ENCODE measurements at regions not wholly inside any gene's neighbourhood (a gene's known extent, or its start where the extent isn't known, plus 50 kb on each side); places are given as distances from the start of the nearest gene placed in this dataset.

DNA sequence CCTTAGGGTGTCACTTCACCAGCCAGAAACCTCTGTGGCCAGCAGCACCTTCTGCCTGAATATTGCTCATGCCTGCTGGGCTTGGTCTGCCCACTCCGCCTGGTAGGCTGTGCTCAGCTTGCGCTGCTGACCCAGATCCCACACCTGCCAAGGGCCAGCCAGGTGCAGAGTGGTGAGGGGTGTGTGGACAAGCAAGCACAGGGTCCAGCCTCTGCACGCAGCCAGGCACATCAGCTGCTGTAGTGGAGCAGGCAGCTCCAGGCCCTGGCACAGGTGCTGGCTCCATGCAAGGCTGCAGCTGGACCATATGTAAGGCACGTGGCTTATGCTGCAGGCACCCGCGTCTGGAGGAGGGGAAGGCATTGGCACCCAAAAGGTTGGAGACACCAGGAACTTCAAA, 567.4 kb downstream of the INHBA start:
- FAIRE-seq (no peak), ATAC-seq (no peak), DNase-seq (ENCODE audit: low read depth in 1 of 2, low spot score in 1 of 2) (no peak)
- CTCF ChIA-PET, result interaction anchor here (1.4 to 1.6 kb wide), 2 partner anchors 10 to 561 kb away, joined by 3 read pairs; no protein-coding TSS in a partner anchor
- POLR2A ChIA-PET, result no interaction called here
- TF ChIP-seq NR3C1 (IDR thresholded peaks at IDR 0.05) (no peak), HOXB5 (CRISPR knock-in tag; IDR thresholded peaks at IDR 0.05) (no peak), POLR2AphosphoS2 (conservative IDR thresholded peaks at IDR 0.05; ENCODE audit: low read length) (no peak), EP300 (IDR thresholded peaks at IDR 0.05) (no peak), CEBPB (IDR thresholded peaks at IDR 0.05) (no peak), TFCP2L1 (CRISPR knock-in tag; IDR thresholded peaks at IDR 0.05) (no peak), KDM1A (IDR thresholded peaks at IDR 0.05; ENCODE audit: low read depth) (no peak), ESRRA (IDR thresholded peaks at IDR 0.05; ENCODE audit: borderline replicate concordance, low read length) (no peak), ATOH8 (CRISPR knock-in tag; IDR thresholded peaks at IDR 0.05; ENCODE audit: low read depth) (no peak), PHF8 (IDR thresholded peaks at IDR 0.05; ENCODE audit: borderline replicate concordance, low read depth) (no peak), CHD2 (IDR thresholded peaks at IDR 0.05; ENCODE audit: low read length, partially characterized antibody) (no peak)
- TF ChIP-seq, protein P1, sequence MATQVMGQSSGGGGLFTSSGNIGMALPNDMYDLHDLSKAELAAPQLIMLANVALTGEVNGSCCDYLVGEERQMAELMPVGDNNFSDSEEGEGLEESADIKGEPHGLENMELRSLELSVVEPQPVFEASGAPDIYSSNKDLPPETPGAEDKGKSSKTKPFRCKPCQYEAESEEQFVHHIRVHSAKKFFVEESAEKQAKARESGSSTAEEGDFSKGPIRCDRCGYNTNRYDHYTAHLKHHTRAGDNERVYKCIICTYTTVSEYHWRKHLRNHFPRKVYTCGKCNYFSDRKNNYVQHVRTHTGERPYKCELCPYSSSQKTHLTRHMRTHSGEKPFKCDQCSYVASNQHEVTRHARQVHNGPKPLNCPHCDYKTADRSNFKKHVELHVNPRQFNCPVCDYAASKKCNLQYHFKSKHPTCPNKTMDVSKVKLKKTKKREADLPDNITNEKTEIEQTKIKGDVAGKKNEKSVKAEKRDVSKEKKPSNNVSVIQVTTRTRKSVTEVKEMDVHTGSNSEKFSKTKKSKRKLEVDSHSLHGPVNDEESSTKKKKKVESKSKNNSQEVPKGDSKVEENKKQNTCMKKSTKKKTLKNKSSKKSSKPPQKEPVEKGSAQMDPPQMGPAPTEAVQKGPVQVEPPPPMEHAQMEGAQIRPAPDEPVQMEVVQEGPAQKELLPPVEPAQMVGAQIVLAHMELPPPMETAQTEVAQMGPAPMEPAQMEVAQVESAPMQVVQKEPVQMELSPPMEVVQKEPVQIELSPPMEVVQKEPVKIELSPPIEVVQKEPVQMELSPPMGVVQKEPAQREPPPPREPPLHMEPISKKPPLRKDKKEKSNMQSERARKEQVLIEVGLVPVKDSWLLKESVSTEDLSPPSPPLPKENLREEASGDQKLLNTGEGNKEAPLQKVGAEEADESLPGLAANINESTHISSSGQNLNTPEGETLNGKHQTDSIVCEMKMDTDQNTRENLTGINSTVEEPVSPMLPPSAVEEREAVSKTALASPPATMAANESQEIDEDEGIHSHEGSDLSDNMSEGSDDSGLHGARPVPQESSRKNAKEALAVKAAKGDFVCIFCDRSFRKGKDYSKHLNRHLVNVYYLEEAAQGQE (IDR thresholded peaks at IDR 0.05), result no peak
- TF ChIP-seq, protein P2, sequence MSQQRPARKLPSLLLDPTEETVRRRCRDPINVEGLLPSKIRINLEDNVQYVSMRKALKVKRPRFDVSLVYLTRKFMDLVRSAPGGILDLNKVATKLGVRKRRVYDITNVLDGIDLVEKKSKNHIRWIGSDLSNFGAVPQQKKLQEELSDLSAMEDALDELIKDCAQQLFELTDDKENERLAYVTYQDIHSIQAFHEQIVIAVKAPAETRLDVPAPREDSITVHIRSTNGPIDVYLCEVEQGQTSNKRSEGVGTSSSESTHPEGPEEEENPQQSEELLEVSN (IDR thresholded peaks at IDR 0.05; ENCODE audit: borderline replicate concordance, low read depth), result no peak
- Histone ChIP-seq H3K4me2 (no peak overlapping the region), H3K27ac (no peak overlapping the region), H3K4me3 (no peak overlapping the region), H3K4me1 (no peaks in the 10 kb centered on the region), H3K9me3 (no peaks in the 10 kb centered on the region)
- WGBS (ENCODE audit: missing lambda C conversion rate), result 61% methylated on average over 3 of the region's 6 CpGs

DNA sequence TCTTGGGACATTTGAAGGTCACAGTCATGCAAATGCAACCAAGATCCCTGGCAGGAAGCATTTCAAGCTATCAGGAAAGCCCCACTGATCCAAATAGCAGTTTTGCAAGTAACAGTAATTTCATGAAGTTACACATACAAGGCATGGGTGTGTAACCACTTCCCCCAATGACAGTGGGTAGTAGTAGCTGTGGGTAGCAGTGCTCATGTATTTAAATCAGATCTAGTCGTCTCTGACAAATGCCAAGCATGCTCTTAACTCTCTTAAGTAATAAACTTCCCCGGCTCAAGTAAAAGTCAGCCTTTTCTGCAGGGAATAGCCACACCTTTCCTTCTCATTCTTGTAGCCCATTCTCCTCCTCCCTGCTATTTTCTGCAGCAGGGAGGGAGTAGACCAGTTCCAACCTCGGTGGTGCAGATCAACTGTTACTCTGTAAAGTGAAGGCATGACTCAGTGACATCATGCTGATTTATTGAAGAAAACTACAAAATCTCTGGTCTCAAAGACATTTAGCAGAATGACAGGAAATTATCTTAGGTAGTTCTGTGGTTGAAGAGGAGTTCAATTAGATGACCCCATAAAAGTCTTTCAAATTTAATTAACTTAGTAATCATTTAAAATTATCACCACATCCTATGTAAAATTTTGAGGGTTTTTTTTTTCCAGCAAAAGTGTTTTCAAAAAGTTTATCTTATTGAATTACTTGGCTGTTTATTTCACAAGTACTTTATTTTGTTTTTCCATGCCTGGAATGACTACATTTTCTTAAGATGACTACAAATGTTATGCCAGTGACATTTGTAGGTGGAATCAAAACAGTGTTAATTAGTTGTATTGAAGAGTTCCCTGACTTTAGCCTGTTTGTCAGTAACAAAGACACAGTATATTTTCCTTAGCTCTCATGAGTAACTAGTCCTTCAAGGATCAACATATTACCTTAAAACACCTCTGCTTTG, 568.3 kb downstream of the INHBA start:
- no peak for DNase-seq (ENCODE audit: low read depth in 1 of 2, low spot score in 1 of 2)
- no peaks in the 10 kb centered on the region for H3K4me1 ChIP-seq
- H3K27ac ChIP-seq, result no peak overlapping the region
- H3K9me3 ChIP-seq, result no peaks in the 10 kb centered on the region
- H3K4me2 ChIP-seq, result no peak overlapping the region
- TF ChIP-seq BHLHE40 (IDR thresholded peaks at IDR 0.05; ENCODE audit: low read depth, low read length) (no peak), SREBF2 (IDR thresholded peaks at IDR 0.05) (no peak), POLR2AphosphoS2 (conservative IDR thresholded peaks at IDR 0.05; ENCODE audit: low read length) (no peak), ZNF302 (CRISPR knock-in tag; IDR thresholded peaks at IDR 0.05) (no peak), EHMT2 (IDR thresholded peaks at IDR 0.05; ENCODE audit: low read depth) (no peak), BCL3 (IDR thresholded peaks at IDR 0.05) (no peak), ZSCAN20 (CRISPR knock-in tag; IDR thresholded peaks at IDR 0.05) (no peak), JUNB (IDR thresholded peaks at IDR 0.05) (no peak), HOXB13 (CRISPR knock-in tag; IDR thresholded peaks at IDR 0.05; ENCODE audit: low read depth) (no peak), PHF8 (IDR thresholded peaks at IDR 0.05; ENCODE audit: borderline replicate concordance, low read depth) (no peak)
- TF ChIP-seq, protein P3, sequence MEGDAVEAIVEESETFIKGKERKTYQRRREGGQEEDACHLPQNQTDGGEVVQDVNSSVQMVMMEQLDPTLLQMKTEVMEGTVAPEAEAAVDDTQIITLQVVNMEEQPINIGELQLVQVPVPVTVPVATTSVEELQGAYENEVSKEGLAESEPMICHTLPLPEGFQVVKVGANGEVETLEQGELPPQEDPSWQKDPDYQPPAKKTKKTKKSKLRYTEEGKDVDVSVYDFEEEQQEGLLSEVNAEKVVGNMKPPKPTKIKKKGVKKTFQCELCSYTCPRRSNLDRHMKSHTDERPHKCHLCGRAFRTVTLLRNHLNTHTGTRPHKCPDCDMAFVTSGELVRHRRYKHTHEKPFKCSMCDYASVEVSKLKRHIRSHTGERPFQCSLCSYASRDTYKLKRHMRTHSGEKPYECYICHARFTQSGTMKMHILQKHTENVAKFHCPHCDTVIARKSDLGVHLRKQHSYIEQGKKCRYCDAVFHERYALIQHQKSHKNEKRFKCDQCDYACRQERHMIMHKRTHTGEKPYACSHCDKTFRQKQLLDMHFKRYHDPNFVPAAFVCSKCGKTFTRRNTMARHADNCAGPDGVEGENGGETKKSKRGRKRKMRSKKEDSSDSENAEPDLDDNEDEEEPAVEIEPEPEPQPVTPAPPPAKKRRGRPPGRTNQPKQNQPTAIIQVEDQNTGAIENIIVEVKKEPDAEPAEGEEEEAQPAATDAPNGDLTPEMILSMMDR (IDR thresholded peaks at IDR 0.05), result no peak
- FAIRE-seq, result no peak
- 11% methylated on average over 3 of the region's 3 CpGs for WGBS (ENCODE audit: missing lambda C conversion rate)
- POLR2A ChIA-PET, result no interaction called here
- H3K4me3 ChIP-seq, result no peak overlapping the region
- CTCF ChIA-PET, result interaction anchor here (1.4 to 1.6 kb wide), 2 partner anchors 9 to 562 kb away, joined by 3 read pairs; no protein-coding TSS in a partner anchor
- no peak for ATAC-seq

Measured in A549 (cell line).